GM21528 (cell line): ENCODE measurements at regions not wholly inside any gene's neighbourhood (a gene's known extent, or its start where the extent isn't known, plus 50 kb on each side); places are given as distances from the start of the nearest gene placed in this dataset.

Source experiments
- ATAC-seq: cut with Tn5 transposase; IDR thresholded peaks from one replicate; pipeline ENCODE4 v1.9.1; 2021; ENCODE audit warnings: mild to moderate bottlenecking, moderate library complexity; ENCODE audit not compliant: unreplicated experiment, low FRiP score

DNA sequence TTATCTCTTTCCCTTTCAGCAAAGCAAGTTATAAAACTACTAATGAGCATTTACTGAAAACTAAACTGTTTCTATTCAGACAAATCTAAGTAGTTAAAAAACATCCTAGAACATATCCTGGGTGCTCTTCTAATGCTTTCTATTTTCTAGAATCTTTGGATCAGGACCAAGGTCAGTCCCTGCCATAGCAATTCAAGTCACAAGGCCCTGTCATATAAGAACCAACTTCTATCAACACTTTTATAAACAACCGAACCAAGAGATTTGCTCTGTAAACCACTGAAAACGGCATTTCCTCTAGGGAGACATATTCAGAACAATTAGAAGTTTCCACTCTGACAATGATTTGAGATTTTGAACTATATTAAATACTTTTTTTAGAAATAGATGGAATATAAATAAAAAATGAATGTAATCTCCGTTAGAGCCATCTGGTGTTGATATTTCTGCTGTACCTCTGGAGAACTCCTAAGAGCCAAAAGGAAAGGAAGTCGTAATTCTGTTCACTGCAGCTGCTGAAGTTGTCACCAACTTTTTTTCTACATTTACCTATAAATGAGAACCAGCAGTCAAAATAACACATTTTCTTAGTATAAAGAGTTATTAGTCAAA lies 51.4 kb upstream of the LGSN start:
- ATAC-seq = no peak

DNA sequence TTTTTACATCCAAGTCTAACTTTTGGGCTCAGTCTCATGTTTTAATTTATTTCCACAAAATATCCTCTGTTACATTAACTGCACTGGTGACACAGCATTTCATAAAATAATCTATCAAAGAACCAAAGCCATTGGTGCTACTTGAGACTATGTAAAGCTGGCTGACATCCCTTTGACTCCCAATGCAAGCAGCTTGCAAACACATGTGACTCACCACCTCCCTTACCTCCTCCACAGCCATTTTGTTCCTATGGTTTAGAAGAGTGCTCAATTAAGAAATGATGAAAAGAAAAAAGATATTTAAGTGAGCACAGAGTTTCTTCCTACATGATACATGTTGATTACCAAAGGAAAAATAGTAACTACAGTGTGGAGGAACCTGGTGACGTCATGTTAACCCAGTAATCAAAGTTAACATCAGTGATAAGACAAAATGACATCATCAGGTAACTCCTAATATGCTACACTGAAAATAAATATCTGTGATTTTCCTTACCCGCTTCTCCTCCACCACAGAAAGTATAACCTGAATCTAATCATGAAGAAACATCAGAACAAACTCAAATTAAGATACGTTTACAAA lies 53.3 kb upstream of the LGSN start:
- no peak for ATAC-seq

DNA sequence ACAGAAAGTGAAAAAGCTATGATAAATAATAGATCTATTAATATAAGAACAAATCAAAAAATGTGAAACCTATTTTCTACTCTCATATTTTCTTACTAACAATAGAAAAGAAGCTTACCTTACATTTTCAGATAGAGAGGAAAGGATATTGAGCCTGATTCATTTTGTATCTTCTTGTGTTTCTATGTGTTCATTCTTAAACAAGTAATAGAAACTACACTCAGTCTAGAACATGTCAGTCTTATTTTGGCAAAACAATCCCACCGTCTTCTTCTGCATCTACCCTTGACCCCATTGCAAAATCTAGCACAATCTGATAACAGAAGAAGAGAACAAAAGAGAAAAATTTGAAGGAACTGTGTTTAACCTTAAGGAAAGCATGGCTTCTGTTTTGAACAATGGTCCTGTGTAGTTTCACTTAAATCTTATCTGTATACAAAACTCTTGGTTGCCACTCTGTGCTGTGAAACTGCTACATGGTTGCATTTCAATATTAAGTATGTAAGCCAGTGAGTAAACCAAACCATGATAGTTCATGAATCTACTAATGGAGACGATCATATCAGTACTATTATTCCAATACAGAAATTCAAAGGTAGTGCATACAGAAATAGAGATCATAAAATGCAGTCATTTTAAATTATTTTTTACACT lies 69.5 kb upstream of the LGSN start:
- peak; percentile 70 for ATAC-seq

DNA sequence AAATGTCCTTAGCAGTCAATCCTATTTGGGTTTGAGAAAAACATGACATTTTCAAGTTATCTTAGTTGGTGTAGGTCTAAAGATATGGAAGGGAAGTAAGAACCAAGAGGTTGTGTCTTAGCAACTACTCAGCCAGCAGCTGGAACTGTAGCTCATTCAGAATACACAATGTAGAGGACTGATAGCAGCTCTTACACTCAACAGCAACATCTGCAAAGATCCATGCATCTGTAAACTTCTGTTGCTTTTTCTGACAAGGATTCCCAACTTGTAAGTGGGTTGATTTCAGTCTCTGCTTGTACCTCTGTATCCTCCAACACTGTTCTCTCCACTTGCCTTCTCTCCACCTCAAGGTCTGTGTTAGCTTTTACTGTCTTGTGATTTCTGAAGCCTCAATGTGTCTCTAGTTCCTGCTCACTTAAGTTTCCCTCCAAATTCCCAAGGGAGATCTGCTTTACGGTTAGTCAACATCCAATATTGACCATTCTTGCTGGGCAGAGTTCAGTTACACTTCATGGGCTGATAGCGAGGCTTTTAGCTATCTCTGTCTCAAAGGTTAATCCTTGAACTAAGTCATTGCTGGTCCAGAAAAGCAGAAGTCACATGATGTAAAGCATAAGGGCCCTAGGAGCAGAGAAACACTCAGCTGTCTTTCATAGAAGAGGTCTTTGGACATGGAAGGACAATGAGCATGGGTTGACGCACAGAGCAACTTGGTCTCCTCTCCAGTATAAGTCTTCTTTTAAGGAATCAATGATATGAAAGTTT lies 71.6 kb upstream of the LGSN start:
- ATAC-seq = no peak

DNA sequence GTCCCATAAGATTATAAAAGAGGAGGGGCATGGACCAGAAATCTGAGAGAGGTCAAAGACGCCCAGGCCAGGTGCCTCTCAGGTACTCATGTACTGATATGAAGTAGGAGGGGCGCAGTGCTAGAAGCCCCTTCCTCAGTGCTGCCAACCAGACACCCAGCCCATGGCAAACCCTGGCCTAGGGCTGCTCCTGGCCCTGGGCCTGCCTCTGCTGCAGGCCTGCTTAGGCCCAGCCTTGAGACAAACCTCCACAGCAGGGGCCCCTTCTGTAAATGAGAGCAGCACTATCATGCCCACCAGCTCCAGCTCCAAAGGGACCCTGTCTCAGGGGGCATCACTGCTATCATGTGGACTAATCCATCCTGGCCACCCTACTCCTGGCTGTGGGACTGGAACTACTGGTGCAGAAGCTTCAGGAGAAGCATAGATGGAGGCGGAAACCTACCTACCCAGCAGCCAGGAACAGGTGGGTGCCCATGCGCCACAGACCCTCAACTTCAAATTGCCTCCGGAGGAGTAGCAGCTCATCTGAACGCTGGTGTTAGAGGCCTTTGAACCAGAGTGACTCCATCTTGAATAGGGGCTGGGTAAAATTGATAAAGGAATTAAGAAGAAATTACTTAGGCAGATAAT lies 72.4 kb upstream of the LGSN start:
- no peak for ATAC-seq

DNA sequence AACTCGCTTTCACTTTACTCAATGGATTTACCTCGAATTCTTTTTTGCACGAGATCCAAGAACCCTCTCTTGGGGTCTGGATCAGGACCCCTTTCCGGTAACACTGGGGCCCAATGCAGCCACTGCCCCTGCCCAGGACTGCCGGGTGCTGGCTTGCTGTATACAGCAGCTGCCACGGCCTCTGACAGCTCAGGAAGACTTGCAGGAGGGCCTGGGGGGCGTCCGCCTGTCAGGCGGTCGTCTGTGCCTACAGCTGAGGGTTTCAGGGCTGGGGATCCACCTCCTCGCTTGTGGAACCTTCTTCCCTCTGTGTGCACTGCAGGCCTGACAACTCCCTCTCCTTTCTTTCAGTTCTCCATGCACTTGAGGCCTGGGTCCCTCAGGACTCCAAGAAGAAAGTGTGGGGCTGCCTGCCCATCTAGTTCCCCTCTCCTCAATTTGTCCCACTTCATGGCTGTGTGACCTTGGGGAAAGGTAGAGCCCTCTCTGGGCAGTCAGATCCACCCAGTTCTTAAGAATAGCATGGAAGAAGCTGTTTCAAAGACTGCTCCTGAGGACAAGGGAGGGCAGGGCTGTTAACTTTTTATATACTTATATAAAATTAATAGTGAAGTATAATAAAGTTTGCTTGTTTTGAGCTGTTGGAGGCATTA lies 75.0 kb upstream of the LGSN start:
- no peak for ATAC-seq

DNA sequence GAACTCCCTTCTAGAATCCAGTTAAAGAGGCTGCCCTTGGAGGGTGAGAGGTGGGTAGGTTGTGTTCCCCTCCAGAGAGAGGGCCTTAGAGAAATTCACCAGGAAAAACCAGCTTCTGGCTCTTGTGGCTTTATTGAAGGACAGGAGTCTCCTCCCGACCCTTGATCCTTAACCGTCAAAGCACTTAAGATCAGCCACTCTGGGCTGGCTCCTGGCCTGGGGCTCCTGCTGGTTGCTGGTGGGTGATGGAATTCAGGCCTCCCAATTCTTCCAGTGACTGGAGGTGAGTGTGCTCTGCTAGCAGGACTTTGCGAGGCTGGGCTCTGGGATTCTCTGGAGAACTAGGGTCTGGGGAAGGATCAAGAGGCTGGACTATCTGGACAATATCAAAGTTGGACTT lies 75.6 kb upstream of the LGSN start:
- no peak for ATAC-seq

DNA sequence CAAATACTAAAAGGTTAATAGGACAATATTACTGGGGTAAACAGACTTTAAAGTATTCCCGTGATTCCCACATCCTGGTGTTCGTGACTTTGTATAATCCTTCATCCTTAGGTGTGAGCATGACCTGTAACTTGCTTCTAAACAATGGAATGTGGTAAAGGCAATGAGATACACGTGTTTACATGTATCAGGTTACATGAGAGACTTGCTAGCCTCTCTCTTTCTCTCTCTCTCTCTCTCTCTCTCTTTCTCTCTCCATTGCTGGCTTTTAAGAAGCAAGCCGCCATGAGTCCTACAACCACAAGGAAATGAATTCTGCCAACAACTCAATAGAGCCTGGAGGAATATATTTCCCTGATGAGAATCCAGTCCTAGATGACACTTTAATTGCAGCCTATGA lies 83.9 kb upstream of the LGSN start:
- ATAC-seq = no peak

DNA sequence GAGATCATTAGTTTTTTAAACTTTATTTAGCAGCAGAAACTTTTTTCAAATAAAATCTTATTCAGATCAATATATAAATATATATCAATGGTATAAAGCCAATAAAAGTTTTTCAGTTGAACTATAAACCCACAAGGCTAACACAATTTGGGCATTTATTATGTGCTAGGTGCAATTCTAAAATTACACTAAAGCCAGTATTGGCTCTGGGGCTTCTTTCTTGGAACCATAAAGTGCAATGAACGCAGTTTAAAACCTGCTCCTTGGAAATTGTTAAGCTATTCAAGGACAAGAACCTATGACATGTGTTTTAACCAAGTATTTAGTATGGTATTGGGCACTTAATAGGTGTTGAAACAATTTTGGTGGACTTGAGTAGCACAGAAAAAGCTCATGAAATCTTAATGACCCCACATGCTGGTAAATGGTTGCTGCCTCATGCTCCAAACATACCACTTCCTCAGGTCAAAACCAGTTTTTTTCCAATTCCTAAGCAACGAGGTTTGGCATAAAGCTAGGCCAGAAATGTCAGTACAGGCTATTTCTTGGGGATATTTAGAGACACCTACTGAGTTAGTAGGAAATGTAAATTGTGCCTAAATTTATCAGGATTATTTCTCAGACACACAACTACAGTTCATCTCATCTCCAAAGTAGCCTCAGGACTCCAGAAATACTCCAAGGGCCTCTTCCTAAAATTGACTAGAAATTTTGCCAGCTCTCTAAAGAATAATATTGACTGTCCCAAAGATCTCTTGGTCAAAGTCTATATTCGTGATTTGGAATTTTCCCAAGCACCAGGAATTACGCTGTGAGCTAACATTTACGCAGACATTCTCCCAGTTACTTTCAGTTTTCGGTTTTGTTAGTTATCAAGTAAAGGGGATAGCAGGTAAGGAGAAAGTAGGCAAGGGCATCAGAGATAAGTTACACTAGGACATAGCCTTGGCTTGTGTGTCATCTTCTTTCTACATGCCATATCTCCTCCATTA lies 90.9 kb upstream of the LGSN start:
- no peak for ATAC-seq

DNA sequence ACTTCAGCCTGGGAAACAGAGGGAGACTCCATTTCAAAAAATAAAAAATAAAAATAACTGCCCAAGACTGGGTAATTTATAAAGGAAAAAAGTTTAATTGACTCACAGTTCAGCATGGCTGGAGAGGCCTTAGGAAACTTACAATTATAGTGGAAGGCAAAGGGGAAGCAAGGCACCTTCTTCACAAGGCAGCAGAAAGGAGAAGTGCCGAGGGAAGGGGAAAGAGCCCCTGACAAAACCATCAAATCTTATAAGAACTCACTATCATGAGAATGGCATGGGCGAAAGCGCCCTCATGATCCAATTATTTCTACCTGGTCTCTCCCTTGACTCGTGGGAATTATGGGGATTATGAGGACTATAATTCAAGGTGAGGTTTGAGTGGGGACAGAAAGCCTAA lies 95.5 kb upstream of the LGSN start:
- no peak for ATAC-seq

DNA sequence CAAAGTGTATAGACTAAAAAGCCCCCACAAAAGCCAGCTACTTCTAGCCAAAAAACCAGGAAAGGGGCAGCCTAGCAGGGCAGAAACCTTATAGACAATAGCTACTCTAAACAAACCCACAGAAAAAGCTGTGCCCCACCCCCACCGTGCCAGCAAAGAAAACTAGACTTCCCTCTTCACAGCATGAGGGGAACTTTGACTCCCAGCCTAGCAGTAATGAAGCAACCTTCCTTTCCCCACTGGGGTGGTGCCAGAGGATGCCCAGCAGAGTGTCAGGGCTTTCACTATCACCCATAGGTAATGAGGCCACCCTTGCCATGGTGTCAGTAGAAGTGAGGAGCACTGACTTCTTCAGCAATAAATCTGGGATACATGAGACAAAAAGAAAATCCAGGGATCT lies 99.0 kb upstream of the LGSN start:
- no peak for ATAC-seq

DNA sequence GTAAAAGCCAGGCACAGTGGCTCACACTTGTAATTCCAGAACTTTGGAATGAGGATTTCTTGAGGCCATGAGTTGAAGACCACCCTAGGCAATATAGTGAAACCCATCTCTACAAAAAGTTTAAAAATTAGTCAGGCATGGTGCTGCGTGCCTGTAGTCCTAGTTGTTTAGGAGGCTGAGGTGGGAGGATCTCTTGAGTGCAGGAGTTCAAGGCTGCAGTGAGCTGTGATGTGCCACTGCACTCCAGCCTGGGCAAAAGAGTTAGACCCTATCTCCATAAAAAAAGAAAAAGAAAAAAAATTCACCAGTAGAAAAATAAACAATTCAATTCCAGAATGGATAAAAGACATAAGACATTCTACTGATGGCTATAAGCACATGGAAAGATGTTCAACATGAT lies 104.9 kb upstream of the LGSN start:
- ATAC-seq = no peak

DNA sequence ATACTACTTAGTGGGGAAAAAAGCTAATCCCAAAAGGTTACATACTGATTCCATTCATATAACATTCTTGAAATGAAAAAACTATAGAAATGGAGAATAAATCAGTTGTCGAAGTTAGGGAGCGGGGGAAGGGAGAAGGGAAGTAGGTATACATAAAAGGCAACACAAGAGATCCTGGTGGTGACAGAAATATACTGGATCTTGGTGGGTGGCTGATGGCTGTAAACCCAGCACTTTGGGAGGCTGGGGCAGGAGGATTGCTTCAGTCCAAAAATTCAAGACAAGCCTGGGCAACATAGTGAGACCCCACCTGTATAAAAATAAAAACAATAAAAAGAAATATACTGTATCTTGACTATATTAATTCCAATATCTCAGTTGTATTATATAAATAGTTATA lies 105.7 kb upstream of the LGSN start:
- ATAC-seq = no peak

DNA sequence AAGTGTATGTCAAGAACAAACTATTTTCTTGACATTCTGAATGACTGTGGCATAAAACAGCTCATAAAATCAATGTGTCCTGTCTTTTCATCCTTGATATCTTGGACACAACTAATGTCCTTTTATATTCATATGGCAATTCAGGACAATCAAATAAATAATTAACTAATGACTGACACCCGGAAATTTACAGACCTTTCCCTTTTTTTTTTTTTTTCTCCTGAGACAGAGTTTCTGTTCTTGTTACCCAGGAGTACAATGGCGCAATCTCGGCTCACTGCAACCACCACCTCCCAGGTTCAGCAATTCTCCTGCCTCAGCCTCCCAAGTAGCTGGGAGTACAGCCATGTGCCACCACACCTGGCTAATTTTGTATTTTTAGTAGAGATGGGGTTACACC lies 107.1 kb upstream of the LGSN start:
- no peak for ATAC-seq

DNA sequence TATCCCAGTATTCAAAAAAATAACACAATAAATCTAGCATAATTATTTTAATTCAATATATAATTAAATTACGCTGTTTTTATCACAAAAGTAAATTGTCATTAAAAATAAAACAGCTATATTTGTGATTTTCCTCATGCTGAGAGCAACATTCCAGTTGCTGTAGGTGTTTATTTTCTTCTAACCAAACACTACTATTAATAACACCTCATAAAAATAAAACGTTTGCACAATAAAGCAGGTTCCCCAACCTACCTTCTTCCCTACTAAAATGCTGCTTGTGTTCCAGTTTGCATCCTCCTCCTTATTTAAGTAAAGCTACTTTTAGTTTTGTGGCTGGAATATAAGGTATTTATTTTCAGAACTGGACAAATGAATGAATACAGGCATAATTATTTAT lies 108.2 kb upstream of the LGSN start:
- ATAC-seq = no peak

DNA sequence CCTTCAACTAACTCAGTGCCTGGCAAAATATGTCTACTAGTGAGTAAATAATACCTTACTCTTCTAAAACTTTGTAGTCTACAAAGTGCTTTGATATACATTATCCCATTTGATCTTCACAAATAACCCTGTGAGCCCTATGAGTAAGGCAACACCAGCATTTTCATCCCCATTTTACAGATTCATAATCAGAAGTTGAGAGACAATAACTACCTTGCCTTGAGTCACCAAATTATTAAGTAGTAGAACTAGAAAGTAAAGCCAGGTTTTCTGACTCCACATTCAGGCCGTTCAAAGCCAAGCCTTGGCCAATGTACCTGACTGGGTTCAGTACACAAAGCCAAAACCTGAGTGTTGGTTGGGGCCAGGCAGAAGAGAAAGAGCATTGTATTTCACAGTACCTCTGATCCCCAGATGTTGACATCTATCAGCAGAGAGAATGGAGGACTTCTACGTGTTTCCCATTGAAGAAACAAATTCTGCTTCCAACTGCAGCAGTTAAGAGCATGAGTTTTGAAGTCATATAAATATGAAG lies 111.3 kb upstream of the LGSN start:
- ATAC-seq = no peak

DNA sequence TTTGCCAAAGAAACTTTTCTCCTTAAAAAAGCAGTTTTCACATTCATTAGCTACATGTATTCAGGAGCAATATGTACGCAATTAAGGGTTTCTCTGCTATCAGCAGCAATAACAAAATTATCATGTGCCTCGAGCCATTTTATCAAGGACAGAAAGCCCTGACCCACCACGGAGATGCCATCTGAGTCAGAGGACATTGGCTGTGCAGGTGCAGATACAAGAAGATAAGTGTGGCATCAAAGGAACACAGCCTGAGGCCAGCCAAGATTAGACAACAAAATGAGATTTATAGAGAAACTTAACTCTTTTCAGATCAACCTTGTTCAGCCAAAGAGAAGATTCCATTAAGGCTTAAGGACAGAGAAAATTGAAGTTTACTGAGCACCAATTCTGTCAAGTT lies 115.2 kb upstream of the LGSN start:
- ATAC-seq = no peak

DNA sequence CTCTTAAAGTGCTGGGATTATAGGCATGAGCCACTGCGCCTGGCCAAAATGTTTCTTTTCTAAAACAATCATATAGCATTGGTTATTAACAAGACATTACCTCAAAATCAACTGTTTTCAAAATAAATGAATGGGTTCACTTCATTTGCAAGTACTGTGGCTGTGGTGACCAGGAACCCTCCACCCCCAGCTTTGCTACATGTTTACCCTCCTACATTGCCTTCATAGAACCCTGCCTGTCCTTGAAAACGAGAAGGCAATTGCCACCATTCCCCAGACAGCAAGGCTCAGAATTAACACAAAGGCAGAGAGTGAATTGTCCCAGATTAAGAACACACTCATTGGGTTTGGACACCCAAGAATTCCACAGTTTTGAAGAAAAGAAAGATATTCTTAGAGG lies 116.6 kb upstream of the LGSN start:
- ATAC-seq = no peak

DNA sequence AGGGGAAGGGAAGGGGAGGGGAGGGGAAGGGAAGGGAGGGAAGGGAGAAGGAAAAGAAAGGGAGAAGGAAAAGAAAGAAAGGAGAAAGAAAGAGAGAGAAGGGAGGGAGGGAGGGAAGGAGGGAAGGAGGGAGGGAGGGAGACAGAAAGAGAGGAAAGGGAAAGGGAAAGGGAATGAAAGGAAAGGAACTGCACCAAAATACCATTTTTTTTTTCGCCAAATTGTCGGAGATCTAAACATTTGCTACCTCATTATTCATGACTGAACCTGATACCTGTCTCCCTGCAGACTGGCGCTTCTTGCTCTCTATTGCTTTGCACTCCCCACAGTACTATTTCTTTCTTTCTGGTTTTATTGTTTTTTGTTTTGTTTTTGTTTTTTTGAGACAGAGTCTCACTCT lies 117.3 kb upstream of the LGSN start:
- no peak for ATAC-seq
